Esophagus muscularis mucosa (tissue), 4 donors: ENCODE measurements at regions not wholly inside any gene's neighbourhood (a gene's known extent, or its start where the extent isn't known, plus 50 kb on each side); places are given as distances from the start of the nearest gene placed in this dataset.

ENCODE experiments used
- EP300 ChIP-seq: sonication (generic); formaldehyde crosslinking; IDR thresholded peaks from one replicate; pipeline ENCODE4 v1.6.1; 2017; ENCODE audit warnings: antibody characterized with exemption
- POLR2A ChIP-seq: fragments of 450-650 bp; IDR thresholded peaks from one replicate; pipeline ENCODE4 v1.6.1; 2017; ENCODE audit warnings: antibody characterized with exemption, moderate library complexity, mild to moderate bottlenecking, low read depth
- TF ChIP-seq, protein P1 (sequence below), 3 experiments: fragments of 200-600 bp in 2 of 3; fragments of 450-650 bp in 1 of 3; sonication (generic) in 2 of 3; IDR thresholded peaks; one replicate each; pipeline ENCODE4 v1.5.1; 2017 to 2019; ENCODE audit warnings: antibody characterized with exemption in 3 of 3, mild to moderate bottlenecking in 2 of 3, moderate library complexity in 1 of 3

DNA sequence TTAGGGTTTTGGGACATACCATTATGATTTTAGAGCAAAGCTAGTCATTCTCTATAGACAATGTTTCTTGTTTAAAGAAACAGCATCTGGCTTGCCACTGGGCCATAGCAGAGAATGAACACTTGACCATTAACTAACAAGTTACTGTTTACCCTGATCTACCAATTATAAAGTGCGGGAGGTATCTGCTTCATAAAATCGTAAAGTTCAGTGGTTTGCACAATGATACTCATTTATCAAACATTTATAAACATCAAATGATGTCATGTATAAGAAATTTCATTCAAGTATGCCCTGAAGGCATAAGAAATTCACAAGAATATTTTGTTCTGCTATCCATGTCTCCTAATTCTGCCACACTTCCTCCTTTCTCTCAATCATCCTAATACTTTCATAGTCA lies 139.2 kb downstream of the PCDH20 start:
- TF ChIP-seq, protein P1, sequence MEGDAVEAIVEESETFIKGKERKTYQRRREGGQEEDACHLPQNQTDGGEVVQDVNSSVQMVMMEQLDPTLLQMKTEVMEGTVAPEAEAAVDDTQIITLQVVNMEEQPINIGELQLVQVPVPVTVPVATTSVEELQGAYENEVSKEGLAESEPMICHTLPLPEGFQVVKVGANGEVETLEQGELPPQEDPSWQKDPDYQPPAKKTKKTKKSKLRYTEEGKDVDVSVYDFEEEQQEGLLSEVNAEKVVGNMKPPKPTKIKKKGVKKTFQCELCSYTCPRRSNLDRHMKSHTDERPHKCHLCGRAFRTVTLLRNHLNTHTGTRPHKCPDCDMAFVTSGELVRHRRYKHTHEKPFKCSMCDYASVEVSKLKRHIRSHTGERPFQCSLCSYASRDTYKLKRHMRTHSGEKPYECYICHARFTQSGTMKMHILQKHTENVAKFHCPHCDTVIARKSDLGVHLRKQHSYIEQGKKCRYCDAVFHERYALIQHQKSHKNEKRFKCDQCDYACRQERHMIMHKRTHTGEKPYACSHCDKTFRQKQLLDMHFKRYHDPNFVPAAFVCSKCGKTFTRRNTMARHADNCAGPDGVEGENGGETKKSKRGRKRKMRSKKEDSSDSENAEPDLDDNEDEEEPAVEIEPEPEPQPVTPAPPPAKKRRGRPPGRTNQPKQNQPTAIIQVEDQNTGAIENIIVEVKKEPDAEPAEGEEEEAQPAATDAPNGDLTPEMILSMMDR (IDR thresholded peaks at IDR 0.05) = no peak
- TF ChIP-seq EP300 = no peak
- TF ChIP-seq POLR2A = no peak
